Fibroblast of lung (primary cell): ENCODE measurements at regions not wholly inside any gene's neighbourhood (a gene's known extent, or its start where the extent isn't known, plus 50 kb on each side); places are given as distances from the start of the nearest gene placed in this dataset.

Source experiments
- DNase-seq, 2 donors: peaks; one replicate each; pipeline versions ENCODE4 v3.0.0 to v3.0.0-alpha.2; 2010; ENCODE audit warnings: low read depth in 2 of 2
- H2AFZ ChIP-seq: 2 replicates; pipeline ENCODE4 v1.5.1; 2012; ENCODE audit warnings: low read length, control low read depth, inconsistent platforms
- H3K27ac ChIP-seq: 2 replicates; pipeline ENCODE4 v1.5.1; 2011; ENCODE audit warnings: low read length, control low read depth; ENCODE audit not compliant: insufficient read depth
- H3K27me3 ChIP-seq: 2 replicates; pipeline ENCODE4 v1.5.1; 2011; ENCODE audit warnings: mild to moderate bottlenecking, low read length; ENCODE audit not compliant: control insufficient read depth, insufficient read depth
- H3K36me3 ChIP-seq: 2 replicates; pipeline ENCODE4 v1.5.1; 2011; ENCODE audit warnings: low read length; ENCODE audit not compliant: control insufficient read depth, insufficient read depth
- H3K4me1 ChIP-seq: 2 replicates; pipeline ENCODE4 v1.5.1; 2011; ENCODE audit warnings: low read length; ENCODE audit not compliant: control insufficient read depth, insufficient read depth; ENCODE audit errors: extremely low read depth
- H3K4me2 ChIP-seq: 2 replicates; pipeline ENCODE4 v1.5.1; 2011; ENCODE audit warnings: low read length, control low read depth; ENCODE audit not compliant: insufficient read depth; ENCODE audit errors: extremely low read depth
- H3K4me3 ChIP-seq, 4 experiments: fragments of 200-600 bp in 1 of 4; sonication (generic) in 1 of 4; replicated peaks in 1 of 4; 2 replicates each; pipeline ENCODE4 v1.5.1; 2011 to 2016; ENCODE audit warnings: low read length in 4 of 4, low read depth in 3 of 4, mild to moderate bottlenecking in 3 of 4, control low read depth in 2 of 4, inconsistent platforms in 1 of 4, mixed read lengths in 1 of 4; ENCODE audit not compliant: insufficient read depth in 1 of 4; ENCODE audit errors: control extremely low read depth in 1 of 4
- H3K79me2 ChIP-seq: 2 replicates; pipeline ENCODE4 v1.5.1; 2012; ENCODE audit warnings: mild to moderate bottlenecking, low read length, inconsistent platforms; ENCODE audit not compliant: control insufficient read depth, insufficient read depth
- H3K9ac ChIP-seq: 2 replicates; pipeline ENCODE4 v1.5.1; 2011; ENCODE audit warnings: mild to moderate bottlenecking, low read length, control low read depth; ENCODE audit not compliant: insufficient read depth
- H3K9me3 ChIP-seq: 2 replicates; pipeline ENCODE4 v1.5.1; 2012; ENCODE audit warnings: low read depth, low read length; ENCODE audit not compliant: control insufficient read depth, insufficient read depth
- H4K20me1 ChIP-seq: 2 replicates; pipeline ENCODE4 v1.5.1; 2011; ENCODE audit warnings: low read length; ENCODE audit not compliant: control insufficient read depth, insufficient read depth; ENCODE audit errors: extremely low read depth
- CTCF ChIP-seq, 2 donors: IDR thresholded peaks in 1 of 2; conservative IDR thresholded peaks in 1 of 2; 1 replicate in 1 of 2; 2 replicates in 1 of 2; pipeline ENCODE4 v1.5.1; 2011 to 2012; ENCODE audit warnings: low read length in 2 of 2, control low read depth in 1 of 2, inconsistent platforms in 1 of 2, low read depth in 1 of 2, mild to moderate bottlenecking in 1 of 2
- EZH2 ChIP-seq: IDR thresholded peaks from 2 replicates; pipeline ENCODE4 v1.5.1; 2012; ENCODE audit warnings: low read length, control low read depth, mild to moderate bottlenecking; ENCODE audit errors: missing control alignments

GRCh38 chr7:106353944-106354343 is 69.2 kb upstream of the NAMPT start:
- DNase-seq = no peak
- Histone ChIP-seq H4K20me1 (no peaks in the 10 kb centered on the region), H3K9me3 (no peaks in the 10 kb centered on the region), H3K4me3 (no peak overlapping the region), H3K4me2 (no peak overlapping the region), H2AFZ (no peak overlapping the region), H3K79me2 (no peaks in the 10 kb centered on the region), H3K27me3 (no peaks in the 10 kb centered on the region), H3K4me1 (no peaks in the 10 kb centered on the region), H3K27ac (no peak overlapping the region), H3K9ac (no peak overlapping the region), H3K36me3 (no peaks in the 10 kb centered on the region)
- TF ChIP-seq EZH2 (no peak), CTCF (conservative IDR thresholded peaks at IDR 0.05 in 1 of 2, IDR thresholded peaks at IDR 0.05 in 1 of 2; ENCODE audit: low read depth in 1 of 2, low read length in 2 of 2) (no peak)

GRCh38 chr7:106348231-106348630 is 63.4 kb upstream of the NAMPT start:
- TF ChIP-seq EZH2 = no peak
- Histone ChIP-seq H3K27ac (no peak overlapping the region), H2AFZ (no peak overlapping the region), H3K4me3 (no peak overlapping the region), H4K20me1 (no peaks in the 10 kb centered on the region), H3K36me3 (no peaks in the 10 kb centered on the region), H3K9ac (no peak overlapping the region), H3K9me3 (no peaks in the 10 kb centered on the region), H3K79me2 (no peaks in the 10 kb centered on the region), H3K4me1 (peaks cover 2% of the 10 kb centered on the region), H3K27me3 (no peaks in the 10 kb centered on the region), H3K4me2 (no peak overlapping the region)
- no peak for DNase-seq

GRCh38 chr7:106347229-106347833 is 62.5 kb upstream of the NAMPT start:
- H3K27ac ChIP-seq = no peak overlapping the region
- no peaks in the 10 kb centered on the region for H3K9me3 ChIP-seq
- TF ChIP-seq CTCF (conservative IDR thresholded peaks at IDR 0.05 in 1 of 2, IDR thresholded peaks at IDR 0.05 in 1 of 2; ENCODE audit: low read depth in 1 of 2, low read length in 2 of 2) (no peak), EZH2 (no peak)

More at GRCh38 chr7:106347229-106347833, 62.5 kb upstream of the NAMPT start:
- no peaks in the 10 kb centered on the region for H4K20me1 ChIP-seq
- H3K36me3 ChIP-seq = no peaks in the 10 kb centered on the region
- H3K79me2 ChIP-seq = no peaks in the 10 kb centered on the region
- H3K4me3 ChIP-seq = no peak overlapping the region
- H3K4me2 ChIP-seq = no peak overlapping the region
- H2AFZ ChIP-seq = no peak overlapping the region
- no peaks in the 10 kb centered on the region for H3K27me3 ChIP-seq
- no peak for DNase-seq
- H3K4me1 ChIP-seq = peaks cover 2% of the 10 kb centered on the region
- no peak overlapping the region for H3K9ac ChIP-seq
